CD4-positive, alpha-beta T cell (primary cell): ENCODE measurements at regions not wholly inside any gene's neighbourhood (a gene's known extent, or its start where the extent isn't known, plus 50 kb on each side); places are given as distances from the start of the nearest gene placed in this dataset.
A peak's percentile ranks its signal among the peaks of the same experiment; 100 is the strongest.
"Not testable (repeated sequence)": the region's sequence is repeated elsewhere in the genome, so short reads cannot be mapped to it uniquely, and the experiment has no call there.

Source experiments
- ATAC-seq: fragments of 200-7000 bp; cut with Tn5 transposase; one replicate; pipeline ENCODE4 v1.10.0; 2022; ENCODE audit warnings: mild to moderate bottlenecking; ENCODE audit not compliant: poor library complexity
- CTCF ChIA-PET: fragments of 350-600 bp; sonication (Branson Sonifier 250); formaldehyde crosslinking; loops from one replicate; lab custom pipeline; 2021; ENCODE audit warnings: antibody characterized with exemption, inconsistent platforms; lab: Charles Lee
- POLR2A ChIA-PET: fragments of 350-600 bp; sonication (Branson Sonifier 250); formaldehyde crosslinking; loops from one replicate; lab custom pipeline; 2021; ENCODE audit warnings: antibody characterized with exemption, inconsistent platforms; lab: Charles Lee
- DNase-seq, 14 experiments: peaks; one replicate each; pipeline ENCODE4 v3.0.0-alpha.2; 2013 to 2020; ENCODE audit warnings: mixed read lengths in 2 of 14
- H3K27ac ChIP-seq, 2 donors: one replicate each; pipeline versions ENCODE4 v1.5.1 to v1.7.0; 2013; ENCODE audit warnings: low read length in 2 of 2, low read depth in 1 of 2, mild to moderate bottlenecking in 1 of 2
- H3K27me3 ChIP-seq, 2 experiments: 1 replicate in 1 of 2; 2 replicates in 1 of 2; pipeline versions ENCODE4 v1.6.1 to v1.7.0; 2013; ENCODE audit warnings: low read length in 2 of 2, control low read depth in 1 of 2, mild to moderate bottlenecking in 1 of 2, moderate library complexity in 1 of 2; ENCODE audit not compliant: insufficient read depth in 2 of 2, control insufficient read depth in 1 of 2
- H3K36me3 ChIP-seq: one replicate; pipeline ENCODE4 v1.6.1; 2013; ENCODE audit warnings: low read length, control low read depth; ENCODE audit not compliant: insufficient read depth
- H3K4me1 ChIP-seq: one replicate; pipeline ENCODE4 v1.6.1; 2013; ENCODE audit warnings: low read length, control low read depth; ENCODE audit not compliant: insufficient read depth
- H3K4me3 ChIP-seq: one replicate; pipeline ENCODE4 v1.5.1; 2013; ENCODE audit warnings: mild to moderate bottlenecking, low read length, moderate library complexity
- H3K9me3 ChIP-seq, 2 experiments: 1 replicate in 1 of 2; 2 replicates in 1 of 2; pipeline versions ENCODE4 v1.6.1 to v1.7.0; 2013; ENCODE audit warnings: low read length in 2 of 2, mild to moderate bottlenecking in 2 of 2, control low read depth in 1 of 2, moderate library complexity in 1 of 2; ENCODE audit not compliant: control insufficient read depth in 1 of 2, insufficient read depth in 1 of 2
- H3K27ac Mint-ChIP-seq: one replicate; pipeline ENCODE4 v1.8.0; 2020; ENCODE audit warnings: mixed read lengths
- H3K27me3 Mint-ChIP-seq: one replicate; pipeline ENCODE4 v1.8.0; 2021; ENCODE audit warnings: mixed read lengths
- H3K36me3 Mint-ChIP-seq: one replicate; pipeline ENCODE4 v1.8.0; 2021; ENCODE audit warnings: low read depth, mixed read lengths
- H3K4me1 Mint-ChIP-seq: one replicate; pipeline ENCODE4 v1.8.0; 2021; ENCODE audit warnings: low read depth, mixed read lengths
- H3K4me3 Mint-ChIP-seq: one replicate; pipeline ENCODE4 v1.8.0; 2020; ENCODE audit warnings: mild to moderate bottlenecking, mixed read lengths
- H3K9me3 Mint-ChIP-seq: one replicate; pipeline ENCODE4 v1.8.0; 2020; ENCODE audit warnings: mixed read lengths
- CTCF ChIP-seq: fragments of 200-600 bp; IDR thresholded peaks from one replicate; pipeline ENCODE4 v1.8.0; 2022; ENCODE audit warnings: antibody characterized with exemption, mild to moderate bottlenecking
- intact Hi-C, 2 experiments: fragments of 100-400 bp; cut with DNase I in 1 of 2; cut with micrococcal nuclease in 1 of 2; formaldehyde crosslinking; loops; one replicate each; pipeline versions ENCODE4 v1.15.1 to v1.9.0; 2023 to 2025; cut with DNase I, micrococcal nuclease

- no peaks in the 10 kb centered on the region for H3K9me3 ChIP-seq
- H3K27me3 ChIP-seq = no peaks in the 10 kb centered on the region
- no peaks in the 10 kb centered on the region for H3K9me3 Mint-ChIP-seq
- peak overlapping the region; percentile 98 for H3K4me3 Mint-ChIP-seq
- peaks cover 6% of the 10 kb centered on the region for H3K36me3 ChIP-seq
- peak; percentile 56 for TF ChIP-seq CTCF
- H3K36me3 Mint-ChIP-seq = peaks cover 35% of the 10 kb centered on the region
- peak; percentile 24 for ATAC-seq
- peak overlapping the region; percentile 83 for H3K4me3 ChIP-seq
- H3K4me1 ChIP-seq = peaks cover 43% of the 10 kb centered on the region
- no peak overlapping the region for H3K27ac ChIP-seq
- intact Hi-C loops = loop anchor here (2.0 to 10.0 kb wide), 8 partner anchors 25 to 1607 kb away; partner anchors contain the start of genes CHPF2 (in 1 of the 2), ZNF398 (in 1 of the 2), ZNF467 (in 1 of the 2) and ZNF746 (in 1 of the 2)
- peaks cover 3% of the 10 kb centered on the region for H3K27me3 Mint-ChIP-seq
- peak; percentile 26 to 74 (median 45) for DNase-seq
- H3K27ac Mint-ChIP-seq = peak overlapping the region; percentile 26
- ChIA-PET CTCF (interaction anchor here (0.6 to 2.3 kb wide), 23 partner anchors 8 to 1602 kb away, joined by 3 to 8 read pairs (median 4); partner anchors contain the start of genes ZNF777, ZNF783 and ZNF862), POLR2A (interaction anchor here (0.7 to 2.0 kb wide), 10 partner anchors 25 to 430 kb away, joined by 3 to 11 read pairs (median 4); partner anchors contain the start of genes ZNF282, ZNF777 and ZNF783)
- peaks cover 40% of the 10 kb centered on the region for H3K4me1 Mint-ChIP-seq
These were observed 127.8 kb upstream of the ZNF746 start for GRCh38 chr7:149625340-149625946.

- H3K9me3 ChIP-seq = no peaks in the 10 kb centered on the region
- Mint-ChIP-seq H3K27ac (peak overlapping the region; percentile 70), H3K9me3 (no peaks in the 10 kb centered on the region), H3K36me3 (peaks cover 42% of the 10 kb centered on the region), H3K27me3 (peaks cover 3% of the 10 kb centered on the region), H3K4me1 (peaks cover 40% of the 10 kb centered on the region), H3K4me3 (peak overlapping the region; percentile 98)
- H3K4me3 ChIP-seq = peak overlapping the region; percentile 83
- DNase-seq = peak; percentile 79 to 97 (median 88)
- ATAC-seq = peak; percentile 88
- peaks cover 14% of the 10 kb centered on the region for H3K36me3 ChIP-seq
- peak overlapping the region in 1 of 2 donors; percentile 41 for H3K27ac ChIP-seq
- peak; percentile 88 for TF ChIP-seq CTCF
- H3K27me3 ChIP-seq = no peaks in the 10 kb centered on the region
- POLR2A ChIA-PET = interaction anchor here (0.5 to 2.0 kb wide), 11 partner anchors 24 to 1932 kb away, joined by 3 to 11 read pairs (median 3); partner anchors contain the start of genes ZNF282, ZNF777 and ZNF783
- intact Hi-C loops = loop anchor here (1.0 to 10.0 kb wide), 10 partner anchors 24 to 1608 kb away; partner anchors contain the start of genes CHPF2 (in 1 of the 2), ZNF398 (in 1 of the 2), ZNF467 (in 1 of the 2) and ZNF746 (in 1 of the 2)
- CTCF ChIA-PET = interaction anchor here (0.6 to 2.3 kb wide), 27 partner anchors 9 to 1603 kb away, joined by 3 to 8 read pairs (median 4); partner anchors contain the start of genes ABCB8, ZNF282, ZNF777 and ZNF783
- peaks cover 47% of the 10 kb centered on the region for H3K4me1 ChIP-seq
These were observed 127.1 kb upstream of the ZNF746 start for GRCh38 chr7:149624419-149625339.

GRCh38 chr7:149624006-149624405 lies 126.4 kb upstream of the ZNF746 start:
- Mint-ChIP-seq H3K4me3 (peak overlapping the region; percentile 92), H3K4me1 (peaks cover 40% of the 10 kb centered on the region), H3K27ac (peak overlapping the region; percentile 70), H3K9me3 (no peaks in the 10 kb centered on the region), H3K27me3 (peaks cover 3% of the 10 kb centered on the region), H3K36me3 (peaks cover 49% of the 10 kb centered on the region)
- Histone ChIP-seq H3K9me3 (no peaks in the 10 kb centered on the region), H3K36me3 (peaks cover 21% of the 10 kb centered on the region), H3K27ac (peak overlapping the region in 1 of 2 donors; percentile 41), H3K27me3 (no peaks in the 10 kb centered on the region), H3K4me3 (peak overlapping the region; percentile 83), H3K4me1 (peaks cover 47% of the 10 kb centered on the region)
- POLR2A ChIA-PET = interaction anchor here (0.5 to 2.0 kb wide), 11 partner anchors 24 to 1933 kb away, joined by 3 to 11 read pairs (median 3); partner anchors contain the start of genes ZNF282, ZNF777 and ZNF783
- intact Hi-C loops = loop anchor here (1.0 to 10.0 kb wide), 8 partner anchors 23 to 1609 kb away; partner anchors contain the start of genes CHPF2 (in 1 of the 2), ZNF746 (in 1 of the 2), ZNF777 (in 1 of the 2) and ZNF783 (in 1 of the 2)
- peak; percentile 30 to 73 (median 44) for DNase-seq
- peak; percentile 39 for ATAC-seq
- TF ChIP-seq CTCF = no peak
- CTCF ChIA-PET = interaction anchor here (1.0 to 2.3 kb wide), 12 partner anchors 16 to 1404 kb away, joined by 3 to 8 read pairs (median 4); partner anchors contain the start of genes ABCB8, ZNF282 and ZNF783

- H3K4me1 Mint-ChIP-seq = peaks cover 40% of the 10 kb centered on the region
- not testable (repeated sequence) for H3K27me3 ChIP-seq, H3K9me3 Mint-ChIP-seq, ATAC-seq, H3K9me3 ChIP-seq, H3K27me3 Mint-ChIP-seq, H3K27ac ChIP-seq
- Histone ChIP-seq H3K4me3 (peak overlapping the region; percentile 83), H3K36me3 (peaks cover 27% of the 10 kb centered on the region), H3K4me1 (peaks cover 47% of the 10 kb centered on the region)
- peaks cover 55% of the 10 kb centered on the region for H3K36me3 Mint-ChIP-seq
- POLR2A ChIA-PET = interaction anchor here (0.7 to 2.0 kb wide), 3 partner anchors 91 to 538 kb away, joined by 3 to 10 read pairs (median 8); a partner anchor contains a TSS
- CTCF ChIA-PET = interaction anchor here (1.0 to 2.3 kb wide), 7 partner anchors 15 to 1405 kb away, joined by 3 to 8 read pairs (median 7); partner anchors contain the start of genes ABCB8, ZNF282 and ZNF783
- peak in 2 of 14 experiments; percentile 9 to 35 for DNase-seq
- intact Hi-C loops = loop anchor here (5.0 to 10.0 kb wide), 2 partner anchors 119 to 361 kb away; partner anchors contain the start of gene ZNF783 (in 1 of the 2)
- H3K27ac Mint-ChIP-seq = peak overlapping the region; percentile 70
- H3K4me3 Mint-ChIP-seq = peak overlapping the region; percentile 92
These were observed 125.8 kb upstream of the ZNF746 start for GRCh38 chr7:149623262-149623997.
